GM18909 (cell line): ENCODE measurements at regions not wholly inside any gene's neighbourhood (a gene's known extent, or its start where the extent isn't known, plus 50 kb on each side); places are given as distances from the start of the nearest gene placed in this dataset.
"Not testable (repeated sequence)": the region's sequence is repeated elsewhere in the genome, so short reads cannot be mapped to it uniquely, and the experiment has no call there.

Experiments used
- ATAC-seq: cut with Tn5 transposase; IDR thresholded peaks from one replicate; pipeline ENCODE4 v1.9.1; 2021; ENCODE audit warnings: mild to moderate bottlenecking; ENCODE audit not compliant: unreplicated experiment, poor library complexity

- ATAC-seq = no peak
These were observed 200.8 kb downstream of the RGS3 start for GRCh38 chr9:113664181-113664875.

GRCh38 chr9:113665064-113665463 lies 201.5 kb downstream of the RGS3 start:
- no peak for ATAC-seq

- ATAC-seq = no peak
These were observed 202.2 kb downstream of the RGS3 start for GRCh38 chr9:113665756-113666155.

GRCh38 chr9:113668061-113668460 lies 204.5 kb downstream of the RGS3 start:
- ATAC-seq = no peak

DNA sequence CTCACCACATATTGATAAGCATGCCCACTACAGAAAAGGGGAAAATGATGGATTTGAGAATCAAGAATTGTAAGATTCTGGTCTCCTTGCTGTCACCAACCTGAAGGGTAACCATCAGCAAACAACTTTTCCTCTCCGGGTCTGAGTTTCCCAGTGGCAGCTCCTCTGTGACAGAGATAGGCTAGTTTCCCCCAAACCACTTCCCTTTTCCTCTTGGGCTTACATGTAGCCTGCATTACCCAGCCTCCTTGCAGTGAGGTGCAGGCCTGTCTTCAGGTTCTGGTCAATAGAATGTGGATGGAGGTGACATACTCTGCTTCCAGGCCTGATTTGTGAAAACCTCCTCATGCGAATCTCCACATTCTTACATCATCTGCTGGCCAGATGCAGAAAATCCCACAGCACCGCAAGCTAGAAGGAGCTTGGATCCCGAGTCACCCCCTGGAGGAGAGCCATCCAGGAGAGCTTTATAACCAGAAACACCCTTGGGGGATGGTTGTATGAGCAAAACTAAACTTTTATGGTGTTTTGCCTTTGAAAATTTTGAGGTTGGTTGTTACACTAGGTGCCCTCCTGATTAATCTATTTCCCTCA lies 206.1 kb downstream of the RGS3 start:
- ATAC-seq = no peak

DNA sequence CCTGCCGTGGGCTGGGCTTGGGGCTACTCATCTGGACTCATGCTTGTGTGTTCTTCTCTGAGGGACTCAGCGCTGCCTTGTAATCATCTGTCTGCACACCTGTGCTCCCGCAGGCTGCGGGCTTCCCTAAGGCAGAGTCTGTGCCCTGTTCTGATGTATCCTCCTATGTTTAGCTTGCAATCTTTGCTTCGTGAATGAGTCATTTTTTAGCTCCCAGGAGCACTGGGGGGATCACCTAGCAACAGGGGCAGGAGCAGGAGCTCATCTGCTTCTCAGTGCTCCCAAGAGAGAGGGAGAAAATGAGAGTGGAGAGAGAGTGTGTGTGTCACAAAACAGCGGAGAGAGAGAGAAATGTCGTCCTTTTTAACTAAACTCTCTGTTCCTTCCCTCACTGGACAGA lies 202.4 kb upstream of the ZNF618 start:
- no peak for ATAC-seq

DNA sequence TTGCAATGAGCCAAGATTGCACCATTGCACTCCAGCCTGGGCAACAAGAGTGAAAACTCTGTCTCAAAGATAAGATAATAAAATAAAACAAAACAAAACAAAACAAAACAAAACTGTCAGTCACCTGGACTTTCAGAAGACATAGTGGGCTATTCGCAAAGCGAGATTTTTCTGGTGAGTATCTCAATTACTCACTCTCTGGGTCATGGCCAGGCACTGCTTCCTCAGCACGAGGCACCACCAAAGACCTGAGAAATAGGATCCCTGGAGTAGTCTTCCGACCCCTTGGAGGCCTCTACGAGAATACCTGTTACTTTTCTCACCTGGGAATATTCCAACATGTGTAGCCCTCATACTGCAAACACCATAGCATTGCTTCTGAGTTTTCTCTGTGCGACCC lies 201.7 kb upstream of the ZNF618 start:
- no peak for ATAC-seq

- no peak for ATAC-seq
These were observed 200.6 kb upstream of the ZNF618 start for GRCh38 chr9:113675475-113675941.

- no peak for ATAC-seq
These were observed 199.1 kb upstream of the ZNF618 start for GRCh38 chr9:113677057-113677456.

DNA sequence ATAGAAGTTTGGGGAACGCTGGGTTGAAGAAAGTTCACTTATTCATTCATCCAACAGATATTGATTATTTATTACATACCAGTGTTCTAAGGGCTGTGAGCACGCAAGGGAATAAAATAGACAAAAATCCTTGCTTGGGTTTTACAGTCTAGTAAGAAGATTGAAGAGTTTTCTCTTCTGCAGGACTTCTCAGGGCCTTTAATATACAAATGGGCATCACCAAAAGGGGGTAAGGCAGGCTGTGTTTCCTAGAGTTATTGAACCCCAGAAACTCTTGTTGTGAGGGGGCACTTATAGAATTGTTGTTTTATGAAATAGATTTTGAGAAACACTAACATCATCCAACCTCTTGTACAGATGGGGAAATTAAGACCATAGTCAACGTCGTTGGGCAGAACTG lies 198.5 kb upstream of the ZNF618 start:
- no peak for ATAC-seq

DNA sequence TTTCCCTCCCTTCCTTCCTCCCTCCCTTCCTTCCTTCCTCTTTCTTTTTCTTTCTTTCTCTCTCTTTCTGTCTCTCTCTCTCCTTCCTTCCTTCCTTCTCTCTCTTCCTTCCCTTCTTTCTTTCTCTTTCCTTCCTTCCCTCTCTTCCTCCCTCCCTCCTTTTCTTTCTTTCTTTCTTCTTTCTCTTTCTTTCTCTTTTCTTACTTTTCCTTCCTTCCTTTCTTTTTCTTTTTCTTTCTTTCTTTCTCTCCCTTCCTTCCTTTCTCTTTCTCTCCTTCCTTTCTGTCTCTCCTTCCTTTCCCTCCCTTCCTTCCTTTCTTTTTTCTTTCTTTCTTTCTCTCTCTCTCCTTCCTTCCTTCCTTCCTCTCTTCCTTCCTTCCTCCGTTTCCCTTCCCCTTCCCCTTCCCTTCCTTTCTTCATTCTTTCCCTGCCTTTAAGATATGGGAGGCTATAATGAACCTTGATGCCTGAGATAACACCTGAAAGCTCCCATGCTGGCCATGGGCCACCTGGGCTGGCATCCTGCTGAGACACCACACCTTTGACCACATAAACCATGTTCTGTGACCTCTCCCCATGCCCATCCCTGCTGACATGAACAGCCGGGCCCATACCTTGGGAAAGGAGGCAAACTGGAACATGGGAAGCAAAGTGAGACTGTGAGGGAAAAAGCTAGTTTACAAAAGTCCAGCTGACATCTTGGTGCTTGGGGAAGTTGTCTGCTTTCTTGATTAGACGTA lies 197.8 kb upstream of the ZNF618 start:
- ATAC-seq = no peak

DNA sequence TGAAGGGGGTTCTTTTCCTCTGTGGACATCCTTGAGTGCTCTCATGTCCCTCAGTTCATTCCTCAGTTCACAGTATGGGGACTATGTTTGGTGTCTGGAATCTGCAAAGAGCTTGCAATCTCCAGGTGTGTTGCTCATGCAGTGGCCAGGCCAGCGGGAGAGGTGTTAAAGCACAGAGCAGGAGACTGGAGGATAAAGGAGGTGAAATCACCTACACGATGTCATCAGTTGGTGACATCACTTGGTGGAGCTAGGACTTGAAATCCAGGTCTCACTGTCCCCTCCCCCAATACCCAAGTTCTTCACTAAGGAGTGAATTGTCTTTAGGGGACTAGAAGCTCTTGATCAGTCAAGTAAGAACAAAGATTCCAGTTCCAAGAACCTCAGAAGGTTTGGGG lies 197.3 kb upstream of the ZNF618 start:
- ATAC-seq = no peak

DNA sequence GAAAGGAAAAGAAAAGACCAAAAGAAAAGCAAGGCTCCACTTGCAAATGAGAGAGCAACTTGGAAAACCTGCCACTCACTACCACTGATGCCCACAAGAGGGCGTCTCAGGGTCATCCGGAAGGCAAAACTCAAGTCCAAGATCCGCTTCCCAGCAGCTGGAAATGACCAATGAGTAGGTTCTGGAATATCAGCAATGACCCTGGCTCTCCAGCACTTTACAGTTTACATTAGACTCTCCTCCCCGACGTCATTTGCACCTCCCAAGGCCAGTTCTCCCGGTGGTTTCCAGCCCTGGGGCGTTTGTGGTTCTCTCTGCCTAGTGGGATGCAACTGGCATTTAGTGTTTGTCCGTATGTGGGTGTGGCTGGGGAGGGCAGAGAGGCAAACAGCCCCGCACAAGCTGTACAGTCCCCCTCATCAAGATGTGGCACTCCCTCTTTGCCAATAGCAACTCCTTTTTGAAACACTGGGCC lies 193.8 kb upstream of the ZNF618 start:
- no peak for ATAC-seq

GRCh38 chr9:113685636-113686035 lies 190.5 kb upstream of the ZNF618 start:
- ATAC-seq = not testable (repeated sequence)

- ATAC-seq = no peak
These were observed 188.9 kb upstream of the ZNF618 start for GRCh38 chr9:113687107-113687679.

- ATAC-seq = no peak
These were observed 188.3 kb upstream of the ZNF618 start for GRCh38 chr9:113687680-113688371.

- no peak for ATAC-seq
These were observed 185.9 kb upstream of the ZNF618 start for GRCh38 chr9:113690055-113690740.

- ATAC-seq = no peak
These were observed 183.9 kb upstream of the ZNF618 start for GRCh38 chr9:113692256-113692655.

- no peak for ATAC-seq
These were observed 181.2 kb upstream of the ZNF618 start for GRCh38 chr9:113694912-113695311.

DNA sequence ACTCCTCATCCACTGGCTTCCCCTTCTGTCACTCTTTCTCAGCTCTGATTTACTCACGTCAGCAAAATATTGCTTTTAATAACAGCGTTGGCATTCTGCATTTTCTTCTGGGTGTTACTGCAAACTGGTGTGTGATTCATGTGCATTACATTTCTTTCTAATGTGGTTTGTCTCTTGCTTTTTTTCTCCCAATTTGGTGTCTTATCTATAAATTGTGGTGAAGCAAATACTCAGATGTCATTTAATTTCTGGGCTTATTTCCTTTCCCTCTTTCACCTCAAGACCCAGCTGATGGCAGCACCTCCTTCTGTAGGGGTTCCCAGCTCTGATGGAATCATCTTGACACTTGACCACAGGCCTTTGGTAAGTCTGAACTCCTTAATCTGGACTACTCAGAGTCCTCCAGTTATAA lies 180.7 kb upstream of the ZNF618 start:
- ATAC-seq = no peak
